Ishikawa (cell line): ENCODE measurements at regions not wholly inside any gene's neighbourhood (a gene's known extent, or its start where the extent isn't known, plus 50 kb on each side); places are given as distances from the start of the nearest gene placed in this dataset.

Source experiments
- CEBPB ChIP-seq: IDR thresholded peaks from 2 replicates; pipeline ENCODE4 v1.6.1; 2012
- CREB1 ChIP-seq: IDR thresholded peaks from 2 replicates; pipeline ENCODE4 v1.6.1; 2012; ENCODE audit warnings: low read depth
- EGR1 ChIP-seq: IDR thresholded peaks from 2 replicates; pipeline ENCODE4 v1.6.1; 2012
- EP300 ChIP-seq: IDR thresholded peaks from 2 replicates; pipeline ENCODE4 v1.6.1; 2012; ENCODE audit warnings: borderline replicate concordance
- FOXM1 ChIP-seq: IDR thresholded peaks from 2 replicates; pipeline ENCODE4 v1.6.1; 2012; ENCODE audit warnings: low read depth, borderline replicate concordance
- NFIC ChIP-seq: IDR thresholded peaks from 2 replicates; pipeline ENCODE4 v1.6.1; 2012
- RAD21 ChIP-seq: IDR thresholded peaks from 2 replicates; pipeline ENCODE4 v1.6.1; 2012; ENCODE audit warnings: low read depth
- TAF1 ChIP-seq: IDR thresholded peaks from 2 replicates; pipeline ENCODE4 v1.6.1; 2012; ENCODE audit warnings: low read depth, mild to moderate bottlenecking
- TCF12 ChIP-seq: IDR thresholded peaks from 2 replicates; pipeline ENCODE4 v1.6.1; 2012; ENCODE audit warnings: low read depth
- TEAD4 ChIP-seq: IDR thresholded peaks from 2 replicates; pipeline ENCODE4 v1.6.1; 2012
- YY1 ChIP-seq: IDR thresholded peaks from 2 replicates; pipeline ENCODE4 v1.6.1; 2012; ENCODE audit warnings: low read depth
- ZBTB7A ChIP-seq: IDR thresholded peaks from 2 replicates; pipeline ENCODE4 v1.6.1; 2012; ENCODE audit warnings: low read depth
- TF ChIP-seq, protein P1 (sequence below): IDR thresholded peaks from 2 replicates; pipeline ENCODE4 v1.6.1; 2012
- TF ChIP-seq, protein P2 (sequence below): IDR thresholded peaks from 2 replicates; pipeline ENCODE4 v1.6.1; 2012
- TF ChIP-seq, protein P3 (sequence below): IDR thresholded peaks from 2 replicates; pipeline ENCODE4 v1.6.1; 2012; ENCODE audit warnings: low read depth, mild to moderate bottlenecking

DNA sequence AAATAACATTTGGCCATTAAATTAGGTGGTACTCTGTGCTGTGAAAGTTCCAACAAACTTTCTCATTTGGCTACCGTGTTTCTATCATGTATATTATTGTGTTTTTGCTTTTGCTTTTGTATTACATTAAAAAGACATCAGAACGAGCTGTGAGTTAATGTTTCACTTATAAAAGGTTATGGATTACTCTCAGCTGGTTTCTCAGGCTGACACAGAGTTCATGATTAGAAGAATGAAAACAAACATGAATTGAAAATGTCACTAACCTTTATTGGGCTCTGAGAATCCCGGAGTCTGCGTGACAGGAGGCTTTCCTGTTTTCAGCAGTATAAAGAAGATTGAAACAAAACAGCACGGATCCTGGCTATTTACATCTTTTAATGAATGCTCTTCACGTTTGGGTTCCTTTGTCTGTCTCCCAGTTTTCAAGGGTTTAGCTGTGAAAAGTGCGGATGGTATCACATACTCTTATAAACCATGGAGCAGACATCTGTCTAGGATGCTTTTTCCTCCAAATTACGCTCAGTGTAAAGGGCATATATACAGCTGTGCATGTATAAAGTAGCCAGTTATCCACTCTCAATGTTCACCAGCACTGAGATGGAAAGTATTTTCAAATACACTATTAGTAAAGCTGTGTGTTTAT, 153.6 kb downstream of the PTCSC3 start:
- TF ChIP-seq, protein P1, sequence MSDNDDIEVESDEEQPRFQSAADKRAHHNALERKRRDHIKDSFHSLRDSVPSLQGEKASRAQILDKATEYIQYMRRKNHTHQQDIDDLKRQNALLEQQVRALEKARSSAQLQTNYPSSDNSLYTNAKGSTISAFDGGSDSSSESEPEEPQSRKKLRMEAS = no peak
- no peak for TF ChIP-seq ZBTB7A
- TF ChIP-seq TCF12 = no peak
- no peak for TF ChIP-seq FOXM1
- TF ChIP-seq EGR1 = no peak
- TF ChIP-seq, protein P2, sequence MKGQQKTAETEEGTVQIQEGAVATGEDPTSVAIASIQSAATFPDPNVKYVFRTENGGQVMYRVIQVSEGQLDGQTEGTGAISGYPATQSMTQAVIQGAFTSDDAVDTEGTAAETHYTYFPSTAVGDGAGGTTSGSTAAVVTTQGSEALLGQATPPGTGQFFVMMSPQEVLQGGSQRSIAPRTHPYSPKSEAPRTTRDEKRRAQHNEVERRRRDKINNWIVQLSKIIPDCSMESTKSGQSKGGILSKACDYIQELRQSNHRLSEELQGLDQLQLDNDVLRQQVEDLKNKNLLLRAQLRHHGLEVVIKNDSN = no peak
- TF ChIP-seq EP300 = no peak
- TF ChIP-seq TEAD4 = no peak
- TF ChIP-seq, protein P3, sequence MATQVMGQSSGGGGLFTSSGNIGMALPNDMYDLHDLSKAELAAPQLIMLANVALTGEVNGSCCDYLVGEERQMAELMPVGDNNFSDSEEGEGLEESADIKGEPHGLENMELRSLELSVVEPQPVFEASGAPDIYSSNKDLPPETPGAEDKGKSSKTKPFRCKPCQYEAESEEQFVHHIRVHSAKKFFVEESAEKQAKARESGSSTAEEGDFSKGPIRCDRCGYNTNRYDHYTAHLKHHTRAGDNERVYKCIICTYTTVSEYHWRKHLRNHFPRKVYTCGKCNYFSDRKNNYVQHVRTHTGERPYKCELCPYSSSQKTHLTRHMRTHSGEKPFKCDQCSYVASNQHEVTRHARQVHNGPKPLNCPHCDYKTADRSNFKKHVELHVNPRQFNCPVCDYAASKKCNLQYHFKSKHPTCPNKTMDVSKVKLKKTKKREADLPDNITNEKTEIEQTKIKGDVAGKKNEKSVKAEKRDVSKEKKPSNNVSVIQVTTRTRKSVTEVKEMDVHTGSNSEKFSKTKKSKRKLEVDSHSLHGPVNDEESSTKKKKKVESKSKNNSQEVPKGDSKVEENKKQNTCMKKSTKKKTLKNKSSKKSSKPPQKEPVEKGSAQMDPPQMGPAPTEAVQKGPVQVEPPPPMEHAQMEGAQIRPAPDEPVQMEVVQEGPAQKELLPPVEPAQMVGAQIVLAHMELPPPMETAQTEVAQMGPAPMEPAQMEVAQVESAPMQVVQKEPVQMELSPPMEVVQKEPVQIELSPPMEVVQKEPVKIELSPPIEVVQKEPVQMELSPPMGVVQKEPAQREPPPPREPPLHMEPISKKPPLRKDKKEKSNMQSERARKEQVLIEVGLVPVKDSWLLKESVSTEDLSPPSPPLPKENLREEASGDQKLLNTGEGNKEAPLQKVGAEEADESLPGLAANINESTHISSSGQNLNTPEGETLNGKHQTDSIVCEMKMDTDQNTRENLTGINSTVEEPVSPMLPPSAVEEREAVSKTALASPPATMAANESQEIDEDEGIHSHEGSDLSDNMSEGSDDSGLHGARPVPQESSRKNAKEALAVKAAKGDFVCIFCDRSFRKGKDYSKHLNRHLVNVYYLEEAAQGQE = no peak
- TF ChIP-seq TAF1 = no peak
- no peak for TF ChIP-seq NFIC
- no peak for TF ChIP-seq RAD21

DNA sequence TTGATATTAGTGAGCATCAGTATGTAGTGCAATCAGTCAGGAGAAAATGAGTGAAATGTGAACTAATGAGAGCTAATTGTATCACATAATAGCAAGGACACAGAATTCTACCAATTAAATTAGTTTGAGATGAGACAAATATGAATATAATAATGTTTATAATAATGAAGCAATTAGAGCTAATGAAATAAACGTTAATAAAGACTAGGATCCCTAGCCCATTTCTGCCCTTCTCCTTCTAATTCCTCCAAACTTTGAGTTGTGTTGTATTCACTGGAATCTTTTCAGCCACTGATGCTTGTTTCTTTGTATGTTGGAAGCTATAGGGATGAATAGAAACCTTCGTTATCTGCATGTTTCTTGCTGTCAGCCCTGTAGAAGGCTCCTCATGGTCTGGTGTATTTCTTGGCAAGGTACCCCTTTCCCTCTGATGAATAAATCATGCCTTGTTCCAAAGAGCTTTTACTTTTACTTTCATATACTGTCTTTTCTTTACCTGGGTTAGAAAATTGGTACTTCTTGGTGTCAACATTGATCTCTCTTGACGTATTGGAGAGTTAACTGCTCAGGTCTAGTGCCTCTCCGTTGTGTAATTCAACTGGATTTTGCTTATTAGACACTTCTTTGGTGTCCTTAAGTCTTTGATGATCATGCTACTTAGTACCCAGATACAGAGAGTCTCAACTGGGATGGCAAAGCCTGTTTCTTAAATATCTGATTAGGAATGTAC, 154.8 kb downstream of the PTCSC3 start:
- TF ChIP-seq TCF12 (no peak), EP300 (no peak), RAD21 (no peak), NFIC (no peak), TAF1 (no peak), FOXM1 (no peak)
- TF ChIP-seq, protein P1 = no peak

DNA sequence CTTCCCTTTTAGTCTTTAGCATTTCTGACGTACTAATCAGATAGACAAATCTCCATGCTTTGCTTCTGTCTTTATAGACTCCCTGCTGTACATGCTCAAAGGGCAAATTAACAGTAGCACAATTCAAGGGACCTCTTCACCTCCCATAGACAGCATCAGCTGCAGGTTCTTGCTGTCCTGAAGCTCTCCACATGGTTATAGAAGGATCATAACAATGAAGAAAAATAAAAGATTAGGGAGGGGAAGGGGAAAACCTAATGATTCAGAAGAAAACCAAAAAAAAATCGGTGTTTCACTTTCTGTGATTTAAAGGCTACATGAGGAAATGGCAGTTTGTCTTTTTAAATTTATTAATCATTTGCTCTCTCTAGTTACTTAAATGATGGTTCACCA, 155.5 kb downstream of the PTCSC3 start:
- no peak for TF ChIP-seq TAF1
- TF ChIP-seq, protein P2 = no peak
- TF ChIP-seq EP300 = no peak
- no peak for TF ChIP-seq TEAD4
- no peak for TF ChIP-seq RAD21
- TF ChIP-seq CREB1 = no peak
- TF ChIP-seq, protein P3 = no peak
- TF ChIP-seq FOXM1 = no peak

DNA sequence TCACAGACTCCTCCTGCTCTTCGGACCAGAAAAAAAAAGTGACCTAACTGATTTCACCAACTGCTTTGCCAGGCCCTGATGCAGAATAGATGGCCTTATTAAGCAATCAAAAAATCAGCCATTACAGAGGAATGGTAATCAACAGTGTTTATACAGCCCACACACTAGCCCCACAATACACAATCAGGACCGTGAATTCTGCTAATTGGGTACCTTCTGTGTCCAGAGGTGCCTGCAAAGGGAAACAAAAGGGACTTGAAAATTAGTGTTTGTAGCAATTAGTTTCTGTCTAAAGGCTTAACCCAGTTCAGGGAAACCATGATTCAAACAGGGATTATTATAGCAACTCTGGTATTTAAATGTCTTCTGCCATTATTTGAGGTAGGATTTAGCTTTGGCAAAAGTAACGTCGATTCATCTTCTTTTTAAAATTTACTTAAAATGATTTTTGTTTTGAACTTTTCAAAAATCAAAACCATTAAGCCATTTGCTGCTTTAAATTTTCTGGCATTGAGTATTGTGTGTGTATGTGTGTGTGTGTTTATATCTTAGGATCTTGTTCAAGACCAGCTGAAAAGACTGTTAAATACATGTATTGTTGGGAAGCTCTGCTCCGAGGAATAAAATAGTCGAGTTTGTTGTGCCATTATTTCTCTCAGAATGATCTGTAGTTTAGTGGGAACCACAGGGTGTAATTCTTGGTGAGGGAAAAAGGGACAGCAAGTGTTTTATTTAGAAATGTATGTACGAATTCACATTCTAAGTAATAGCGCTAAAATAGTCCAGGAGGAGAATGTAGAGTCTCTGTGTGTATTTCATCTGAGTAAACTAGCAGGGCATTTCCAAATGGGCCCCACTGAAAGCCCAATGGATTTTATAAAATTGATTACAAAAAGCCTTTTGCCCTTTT, 156.1 kb downstream of the PTCSC3 start:
- no peak for TF ChIP-seq CEBPB
- no peak for TF ChIP-seq NFIC
- TF ChIP-seq RAD21 = no peak
- TF ChIP-seq YY1 = no peak
- no peak for TF ChIP-seq CREB1

DNA sequence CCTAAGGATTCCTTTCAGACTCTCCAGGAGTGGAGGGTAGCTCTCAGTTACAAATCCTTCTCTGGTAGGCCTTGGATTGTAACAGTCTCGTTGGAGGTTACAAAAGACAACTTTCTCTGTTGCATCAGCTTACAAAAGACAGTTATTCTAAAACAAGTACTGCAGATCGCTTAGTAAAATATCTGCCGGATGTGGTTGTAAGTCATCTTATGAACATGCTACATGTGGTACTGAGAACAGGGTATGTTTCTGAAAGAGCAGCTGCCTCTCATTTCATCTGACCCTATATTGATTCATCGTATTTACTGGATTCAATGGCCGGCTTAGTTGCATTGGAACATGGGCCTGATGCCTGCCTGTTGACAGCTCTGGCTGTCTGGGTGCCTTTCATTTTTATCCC, 157.4 kb downstream of the PTCSC3 start:
- TF ChIP-seq ZBTB7A (no peak), FOXM1 (no peak), EP300 (no peak), RAD21 (no peak), NFIC (no peak), CREB1 (no peak)
- TF ChIP-seq, protein P2 = no peak
